ENCODE measurements at regions not wholly inside any gene's neighbourhood (a gene's known extent, or its start where the extent isn't known, plus 50 kb on each side); places are given as distances from the start of the nearest gene placed in this dataset.

GRCh38 chr5:112614285-112614684 lies 123.4 kb upstream of the APC start:
- Histone ChIP-seq H3K27ac (ENCODE audit: low read depth, low read length) (no peak overlapping the region), H3K9me3 (ENCODE audit: insufficient read depth, low read depth, low read length) (no peaks in the 10 kb centered on the region), H3K4me1 (ENCODE audit: insufficient read depth, low read length) (no peaks in the 10 kb centered on the region), H3K79me2 (ENCODE audit: insufficient read depth, low read length) (no peaks in the 10 kb centered on the region), H2AFZ (ENCODE audit: low read depth, low read length) (no peak overlapping the region), H3K4me2 (ENCODE audit: low read length) (no peak overlapping the region), H3K4me3 (ENCODE audit: insufficient read depth, low read depth, low read length) (no peak overlapping the region), H3K9ac (ENCODE audit: low read length) (no peak overlapping the region), H3K27me3 (ENCODE audit: insufficient read depth, low read length) (no peaks in the 10 kb centered on the region), H3K36me3 (ENCODE audit: insufficient read depth, low read length) (no peaks in the 10 kb centered on the region), H4K20me1 (ENCODE audit: insufficient read depth, low read length) (no peaks in the 10 kb centered on the region)
- Mint-ChIP-seq H3K9me3 (ENCODE audit: unreplicated experiment) (no peaks in the 10 kb centered on the region), H3K4me1 (ENCODE audit: low read depth, unreplicated experiment) (no peaks in the 10 kb centered on the region), H3K36me3 (ENCODE audit: low read depth, unreplicated experiment) (no peaks in the 10 kb centered on the region), H3K27me3 (ENCODE audit: low read depth, unreplicated experiment) (no peaks in the 10 kb centered on the region), H3K4me3 (ENCODE audit: unreplicated experiment) (no peak overlapping the region), H3K27ac (ENCODE audit: unreplicated experiment) (no peak overlapping the region)
- no peak for TF ChIP-seq CTCF (IDR thresholded peaks at IDR 0.05; ENCODE audit: insufficient read depth, low read depth, low read length)
- no peak for TF ChIP-seq EZH2 (IDR thresholded peaks at IDR 0.05; ENCODE audit: insufficient read depth, low read length)
- no peak for FAIRE-seq
- DNase-seq (ENCODE audit: low read depth): no peak

DNA sequence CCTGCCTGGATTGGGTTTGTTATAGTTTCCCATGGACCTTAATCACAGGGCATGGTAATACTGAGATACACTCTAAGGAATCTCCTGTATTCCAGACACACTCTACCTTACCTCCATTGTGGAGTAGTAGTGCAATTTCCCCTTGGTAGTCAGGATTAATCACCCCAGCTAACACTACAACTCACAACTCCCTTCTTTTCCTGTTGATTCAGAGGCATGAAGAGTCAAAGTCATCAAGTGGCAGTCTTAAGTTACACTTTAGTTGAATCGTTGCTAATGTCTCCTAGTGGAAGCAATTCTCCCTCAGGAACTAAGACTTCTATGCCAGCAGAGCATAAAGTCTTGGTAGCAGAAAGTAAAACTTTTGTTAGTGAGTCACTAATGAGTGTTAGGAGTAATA lies 122.7 kb upstream of the APC start:
- H3K27me3 Mint-ChIP-seq (ENCODE audit: low read depth, unreplicated experiment): no peaks in the 10 kb centered on the region
- no peak overlapping the region for H3K9ac ChIP-seq (ENCODE audit: low read length)
- H3K4me1 Mint-ChIP-seq (ENCODE audit: low read depth, unreplicated experiment): no peaks in the 10 kb centered on the region
- no peaks in the 10 kb centered on the region for H3K9me3 ChIP-seq (ENCODE audit: insufficient read depth, low read depth, low read length)
- FAIRE-seq: no peak
- H3K27me3 ChIP-seq (ENCODE audit: insufficient read depth, low read length): no peaks in the 10 kb centered on the region
- no peak overlapping the region for H3K4me3 ChIP-seq (ENCODE audit: insufficient read depth, low read depth, low read length)
- H4K20me1 ChIP-seq (ENCODE audit: insufficient read depth, low read length): no peaks in the 10 kb centered on the region
- H2AFZ ChIP-seq (ENCODE audit: low read depth, low read length): no peak overlapping the region
- H3K36me3 ChIP-seq (ENCODE audit: insufficient read depth, low read length): no peaks in the 10 kb centered on the region
- TF ChIP-seq EZH2 (IDR thresholded peaks at IDR 0.05; ENCODE audit: insufficient read depth, low read length) (no peak), CTCF (IDR thresholded peaks at IDR 0.05; ENCODE audit: insufficient read depth, low read depth, low read length) (no peak)
- H3K4me3 Mint-ChIP-seq (ENCODE audit: unreplicated experiment): no peak overlapping the region
- H3K4me2 ChIP-seq (ENCODE audit: low read length): no peak overlapping the region
- no peaks in the 10 kb centered on the region for H3K36me3 Mint-ChIP-seq (ENCODE audit: low read depth, unreplicated experiment)
- no peak for DNase-seq (ENCODE audit: low read depth)
- H3K79me2 ChIP-seq (ENCODE audit: insufficient read depth, low read length): no peaks in the 10 kb centered on the region
- no peaks in the 10 kb centered on the region for H3K4me1 ChIP-seq (ENCODE audit: insufficient read depth, low read length)
- H3K27ac Mint-ChIP-seq (ENCODE audit: unreplicated experiment): no peak overlapping the region
- no peaks in the 10 kb centered on the region for H3K9me3 Mint-ChIP-seq (ENCODE audit: unreplicated experiment)
- no peak overlapping the region for H3K27ac ChIP-seq (ENCODE audit: low read depth, low read length)

- H3K9ac ChIP-seq (ENCODE audit: low read length): no peak overlapping the region
- H3K27ac ChIP-seq (ENCODE audit: low read depth, low read length): no peak overlapping the region
- H3K4me1 ChIP-seq (ENCODE audit: insufficient read depth, low read length): no peaks in the 10 kb centered on the region
- no peaks in the 10 kb centered on the region for H3K27me3 ChIP-seq (ENCODE audit: insufficient read depth, low read length)
- DNase-seq (ENCODE audit: low read depth) (no peak), FAIRE-seq (no peak)
- no peaks in the 10 kb centered on the region for H3K36me3 Mint-ChIP-seq (ENCODE audit: low read depth, unreplicated experiment)
- H3K4me3 Mint-ChIP-seq (ENCODE audit: unreplicated experiment): no peak overlapping the region
- H3K9me3 ChIP-seq (ENCODE audit: insufficient read depth, low read depth, low read length): no peaks in the 10 kb centered on the region
- H3K4me1 Mint-ChIP-seq (ENCODE audit: low read depth, unreplicated experiment): no peaks in the 10 kb centered on the region
- no peaks in the 10 kb centered on the region for H3K79me2 ChIP-seq (ENCODE audit: insufficient read depth, low read length)
- no peaks in the 10 kb centered on the region for H3K9me3 Mint-ChIP-seq (ENCODE audit: unreplicated experiment)
- H3K4me3 ChIP-seq (ENCODE audit: insufficient read depth, low read depth, low read length): no peak overlapping the region
- no peak overlapping the region for H2AFZ ChIP-seq (ENCODE audit: low read depth, low read length)
- H3K4me2 ChIP-seq (ENCODE audit: low read length): no peak overlapping the region
- H3K27me3 Mint-ChIP-seq (ENCODE audit: low read depth, unreplicated experiment): no peaks in the 10 kb centered on the region
- no peaks in the 10 kb centered on the region for H4K20me1 ChIP-seq (ENCODE audit: insufficient read depth, low read length)
- TF ChIP-seq EZH2 (IDR thresholded peaks at IDR 0.05; ENCODE audit: insufficient read depth, low read length) (no peak), CTCF (IDR thresholded peaks at IDR 0.05; ENCODE audit: insufficient read depth, low read depth, low read length) (no peak)
- no peak overlapping the region for H3K27ac Mint-ChIP-seq (ENCODE audit: unreplicated experiment)
- no peaks in the 10 kb centered on the region for H3K36me3 ChIP-seq (ENCODE audit: insufficient read depth, low read length)
Observed at GRCh38 chr5:112616812-112617547, 120.7 kb upstream of the APC start.

Measured in astrocyte (in vitro differentiated cells and primary cell).